Stimulated activated CD4-positive, alpha-beta T cell treated with anti-CD3 and anti-CD28 coated beads, Interleukin-2, amount 100 ng/mL, for 4 hours (primary cell): ENCODE measurements at regions not wholly inside any gene's neighbourhood (a gene's known extent, or its start where the extent isn't known, plus 50 kb on each side); places are given as distances from the start of the nearest gene placed in this dataset.

Source experiments
- DNase-seq: peaks from one replicate; pipeline ENCODE4 v3.0.0-alpha.2; 2020; ENCODE audit warnings: low read depth

DNA sequence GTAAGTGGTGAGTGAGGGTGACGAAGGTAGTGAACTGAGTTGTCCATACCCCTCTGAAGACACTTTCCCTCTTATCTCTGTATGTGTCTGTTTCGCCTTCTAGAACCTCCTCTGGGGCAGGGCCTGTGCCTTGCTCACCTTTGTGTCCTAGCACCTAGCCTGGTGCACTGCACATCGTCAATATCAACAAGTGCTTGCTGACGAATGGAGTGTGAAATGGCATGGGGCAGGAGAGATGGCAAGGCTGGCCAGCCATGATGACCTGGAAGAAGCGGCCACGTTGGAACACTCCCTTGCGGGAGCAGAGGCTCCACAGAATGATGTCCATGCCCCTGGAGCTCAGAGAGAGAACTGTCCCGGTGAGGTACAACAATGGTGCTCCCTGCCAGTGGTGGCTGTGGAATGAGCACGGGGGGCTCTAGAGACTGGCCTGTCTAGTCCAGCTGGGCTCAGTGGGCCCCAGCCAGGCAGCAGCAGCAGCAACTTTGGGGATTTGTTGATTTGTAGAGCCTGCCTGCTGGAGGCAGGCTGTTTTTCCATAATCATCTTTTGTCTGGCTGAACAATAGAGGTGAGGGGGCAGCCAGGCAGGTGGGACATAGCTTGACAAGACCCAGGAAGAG is 112.2 kb upstream of the PJA1 start:
- DNase-seq, result no peak

DNA sequence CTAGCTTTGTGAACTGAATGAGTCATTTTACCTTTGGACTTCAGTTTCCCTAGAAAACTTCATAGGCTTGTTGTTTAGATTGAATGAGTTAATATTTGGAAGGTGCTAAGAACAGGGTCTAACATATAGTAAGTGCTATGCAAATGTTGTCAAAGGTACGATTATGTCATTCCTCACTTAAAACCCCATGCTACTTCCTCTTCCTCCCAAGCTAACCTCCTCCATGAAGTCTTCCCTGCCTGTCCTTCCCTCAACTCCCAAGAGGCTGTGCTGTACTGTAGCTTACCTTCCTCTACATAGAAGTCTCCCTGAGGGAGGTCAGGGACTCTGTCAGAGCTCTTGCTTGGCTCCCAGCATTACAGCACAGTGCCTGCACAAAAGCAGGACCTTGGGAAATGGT is 103.4 kb upstream of the PJA1 start:
- DNase-seq, result no peak

DNA sequence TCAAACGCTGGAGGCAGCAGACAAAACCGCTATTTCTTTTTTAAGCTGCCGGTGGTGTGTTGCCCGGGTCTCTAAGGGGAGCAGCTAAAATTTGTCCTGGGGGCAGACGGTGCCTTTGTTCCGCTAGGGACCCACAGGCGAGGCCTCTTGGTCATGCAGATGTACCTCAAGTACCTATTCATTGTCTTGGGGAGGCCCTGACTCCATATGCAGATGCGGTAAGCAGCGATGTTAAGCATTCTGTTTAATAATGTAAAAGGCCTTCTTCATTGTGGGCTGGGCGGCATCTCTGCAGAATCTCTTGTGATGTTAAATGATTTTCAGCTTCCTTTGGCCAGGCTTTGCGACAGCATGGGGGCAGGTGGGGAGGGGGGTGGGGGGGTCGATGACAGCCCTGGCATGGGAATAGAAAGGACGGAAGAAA is 98.9 kb upstream of the PJA1 start:
- no peak for DNase-seq

DNA sequence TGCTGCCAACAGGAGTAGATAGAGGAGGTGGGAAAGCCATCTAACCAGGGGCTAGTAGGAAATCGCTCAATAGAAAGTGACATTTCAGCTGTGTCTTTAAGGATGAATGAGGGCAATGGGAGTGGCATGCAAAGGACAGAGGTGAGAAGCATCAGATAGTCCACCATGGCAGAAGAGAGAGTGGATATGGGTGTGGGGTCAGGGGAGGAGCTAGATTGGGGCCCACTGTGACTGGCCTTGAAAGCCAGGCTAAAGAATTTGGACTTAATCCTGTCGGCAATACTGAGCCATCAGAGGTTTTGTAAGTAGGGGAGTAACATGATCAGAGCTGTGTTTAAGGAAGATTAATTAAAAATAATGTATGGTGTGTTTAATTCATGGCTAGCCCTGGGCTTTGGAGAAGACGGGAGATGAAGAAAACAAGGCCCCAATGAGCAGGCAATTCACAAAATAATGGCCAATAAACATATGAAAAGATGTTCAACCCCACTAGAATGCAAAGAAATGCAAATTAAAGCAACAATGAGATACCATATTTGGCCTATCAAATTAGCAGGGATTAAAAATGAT is 98.1 kb upstream of the PJA1 start:
- no peak for DNase-seq

DNA sequence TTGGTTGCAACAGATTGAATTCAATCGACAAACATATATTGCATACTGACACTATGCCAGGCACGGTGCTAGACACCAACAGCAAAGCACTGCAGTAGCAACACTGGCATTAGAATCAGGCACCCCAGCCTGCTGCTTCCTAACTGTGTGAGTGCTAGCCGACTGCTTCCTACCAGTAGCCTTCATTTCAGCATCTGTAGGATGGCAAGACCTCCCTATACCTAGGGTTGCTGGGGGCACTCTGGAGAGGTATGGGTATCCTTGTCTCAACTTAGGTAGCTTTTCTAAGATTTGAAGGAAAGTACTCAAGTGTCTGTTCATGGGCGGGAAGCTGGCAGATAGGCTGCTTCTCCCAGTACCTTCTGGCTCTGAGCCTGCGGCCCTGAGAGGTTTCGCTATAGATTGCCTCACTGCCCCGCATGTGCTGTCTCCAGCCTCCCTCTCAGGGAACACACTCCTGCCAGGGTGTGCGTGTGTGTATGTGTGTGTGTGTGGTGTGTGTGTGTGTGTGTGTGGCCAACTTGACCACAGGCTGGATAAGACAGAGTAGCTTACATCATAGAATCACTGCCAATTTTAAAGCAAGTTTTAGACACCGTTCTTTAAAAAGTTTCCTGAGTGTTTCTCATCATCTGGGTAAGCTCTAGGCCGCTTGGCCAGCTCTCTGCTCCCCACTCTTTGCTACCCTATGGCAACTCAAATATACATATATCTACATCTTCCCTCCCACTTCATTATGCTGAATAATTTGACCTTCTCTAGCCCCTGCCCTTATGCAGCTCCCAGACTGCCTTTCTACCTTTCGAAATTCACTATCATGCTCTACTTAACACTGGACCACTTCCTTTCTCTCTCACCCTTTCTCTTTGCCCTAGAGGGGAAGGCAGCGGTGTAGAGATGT is 97.0 kb upstream of the PJA1 start:
- DNase-seq, result no peak

DNA sequence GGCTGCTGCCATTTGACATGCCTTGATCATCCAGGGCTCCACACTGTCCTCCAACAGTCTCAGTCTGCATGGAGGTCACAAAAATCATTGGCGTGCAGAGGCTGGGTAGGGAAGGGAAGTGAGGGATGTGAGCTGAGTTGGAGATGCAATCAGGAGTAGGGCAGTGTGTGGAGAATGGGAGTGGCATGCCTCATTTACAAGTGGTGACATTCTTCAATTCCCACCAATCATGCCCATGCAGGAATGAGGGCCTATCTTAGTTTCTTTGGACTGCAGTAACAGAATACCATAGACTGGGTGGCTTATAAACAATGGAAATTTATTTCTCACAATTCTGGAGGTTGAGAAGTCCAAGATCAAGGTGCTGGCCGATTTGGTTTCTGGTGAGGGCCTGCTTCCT is 94.9 kb upstream of the PJA1 start:
- DNase-seq, result no peak

DNA sequence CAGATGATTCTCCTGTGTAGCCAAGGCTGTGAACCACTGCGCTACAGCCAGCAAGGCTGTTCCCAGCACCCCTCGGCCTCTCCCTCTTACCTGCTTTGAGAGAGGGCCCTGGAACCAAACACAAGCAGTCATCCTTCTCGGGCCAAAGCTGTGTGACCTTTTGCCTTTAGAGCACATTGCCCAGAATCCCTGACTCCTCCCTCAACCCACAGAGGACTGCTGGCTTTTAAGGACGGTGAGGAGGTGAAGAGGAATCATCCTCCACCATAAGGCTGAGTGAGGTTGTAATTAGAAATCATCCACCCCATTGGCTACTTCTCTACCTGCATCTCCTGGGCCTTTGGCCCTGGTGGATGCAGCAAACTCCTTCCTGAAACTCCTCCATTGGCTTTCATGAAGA is 93.6 kb upstream of the PJA1 start:
- no peak for DNase-seq

DNA sequence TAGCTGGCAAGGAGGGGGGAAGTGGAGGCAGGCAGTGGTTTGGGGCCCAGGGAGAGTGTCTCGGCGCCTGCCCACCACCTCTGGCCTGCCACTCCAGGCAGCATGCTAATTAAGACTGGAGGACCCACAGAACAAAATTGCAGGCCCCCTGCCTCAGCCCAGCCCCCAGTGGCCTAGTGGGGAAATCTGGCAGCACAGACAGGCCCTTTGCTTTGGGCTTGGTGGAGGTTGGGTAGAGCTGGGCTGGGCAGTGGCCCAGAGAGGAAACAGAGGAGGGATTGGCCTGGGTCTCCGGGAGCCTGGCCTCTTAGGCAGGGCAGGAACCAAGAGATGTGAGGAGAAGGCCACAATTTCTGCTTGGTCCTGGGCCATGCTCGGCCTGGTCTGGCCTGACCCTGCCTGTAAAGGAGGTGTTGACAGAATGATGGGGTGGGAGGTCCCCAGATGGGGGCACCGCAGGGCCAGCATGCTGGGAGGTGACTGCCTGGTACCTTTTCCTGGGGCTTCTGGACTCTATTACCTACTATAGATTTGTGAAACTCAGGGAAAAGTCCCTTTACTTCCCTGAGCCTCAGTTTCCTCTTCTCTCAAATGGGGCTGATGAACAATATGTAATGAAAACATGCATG is 92.4 kb upstream of the PJA1 start:
- no peak for DNase-seq

DNA sequence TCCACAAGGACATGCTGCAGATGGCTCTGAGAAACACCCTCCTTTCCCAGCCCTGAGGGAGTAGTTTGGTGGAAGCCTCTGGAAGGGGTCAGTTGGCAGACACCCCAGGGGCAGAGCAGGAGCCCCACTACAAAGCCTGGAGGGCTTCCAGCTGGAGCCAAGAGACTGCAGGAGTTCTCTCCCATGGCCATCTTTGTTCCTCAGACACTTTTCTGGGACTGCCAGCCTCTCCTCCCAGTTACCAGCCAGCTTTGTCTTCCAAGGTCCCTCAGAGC is 91.0 kb upstream of the PJA1 start:
- no peak for DNase-seq

DNA sequence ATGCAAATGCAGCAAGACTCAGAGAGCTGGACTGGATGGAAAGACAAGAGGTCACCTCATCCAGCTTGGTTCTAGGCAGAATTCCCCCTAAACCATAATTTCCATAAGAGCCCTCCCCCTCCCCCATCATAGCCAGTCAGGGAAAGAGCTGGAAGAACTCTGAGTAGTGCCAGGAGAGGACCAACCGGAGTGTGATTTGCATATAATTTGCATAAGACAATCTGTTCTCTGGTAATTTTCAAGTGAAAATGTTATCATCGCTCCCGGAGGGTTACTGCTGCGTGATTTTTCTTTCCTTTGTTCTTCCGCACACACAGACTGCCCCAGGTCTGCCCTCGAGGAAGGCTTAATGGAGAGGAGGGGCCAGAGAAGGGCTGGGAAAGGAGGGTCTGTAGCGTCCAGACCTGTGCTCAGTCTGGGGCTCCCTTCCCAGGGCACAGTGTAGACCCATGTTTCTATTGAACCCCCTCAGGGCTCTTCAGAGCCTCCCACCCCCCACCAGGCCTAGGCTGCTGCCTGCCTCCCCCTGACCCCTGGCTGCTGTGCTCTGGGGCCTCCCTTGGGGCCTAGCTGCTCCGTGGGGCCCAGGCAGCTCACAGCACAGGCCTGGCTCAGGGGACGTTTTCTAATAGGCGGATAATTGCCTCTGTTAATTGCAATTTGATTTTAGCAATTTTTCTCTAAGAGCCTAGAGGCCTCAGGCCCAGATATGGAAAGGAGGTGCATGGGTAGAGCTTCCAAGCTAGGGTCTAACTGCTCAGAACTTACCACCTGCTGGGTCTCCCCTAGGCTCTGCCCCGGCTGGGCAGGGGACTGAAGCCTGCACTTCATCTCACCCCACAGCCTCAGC is 90.4 kb upstream of the PJA1 start:
- DNase-seq, result no peak

DNA sequence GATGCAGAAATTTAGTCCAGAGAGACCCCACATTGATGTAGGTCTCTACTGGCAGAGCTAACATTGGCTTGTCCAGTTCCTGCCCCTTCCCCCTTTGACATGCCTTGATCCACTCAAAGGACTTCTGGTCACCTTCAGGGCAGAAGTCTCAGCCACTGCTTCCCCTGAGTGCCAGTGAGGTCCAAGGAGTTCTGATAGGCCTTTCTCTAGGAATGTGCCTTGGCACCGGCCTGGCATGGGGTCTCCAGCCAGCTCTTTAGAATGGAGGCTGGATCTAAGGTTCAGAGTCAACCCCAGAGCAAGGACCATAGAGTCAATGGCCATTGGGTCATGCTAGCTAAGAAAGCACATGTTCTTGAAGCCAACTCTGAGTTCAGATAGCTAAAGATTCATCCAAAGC is 88.6 kb upstream of the PJA1 start:
- DNase-seq, result no peak

DNA sequence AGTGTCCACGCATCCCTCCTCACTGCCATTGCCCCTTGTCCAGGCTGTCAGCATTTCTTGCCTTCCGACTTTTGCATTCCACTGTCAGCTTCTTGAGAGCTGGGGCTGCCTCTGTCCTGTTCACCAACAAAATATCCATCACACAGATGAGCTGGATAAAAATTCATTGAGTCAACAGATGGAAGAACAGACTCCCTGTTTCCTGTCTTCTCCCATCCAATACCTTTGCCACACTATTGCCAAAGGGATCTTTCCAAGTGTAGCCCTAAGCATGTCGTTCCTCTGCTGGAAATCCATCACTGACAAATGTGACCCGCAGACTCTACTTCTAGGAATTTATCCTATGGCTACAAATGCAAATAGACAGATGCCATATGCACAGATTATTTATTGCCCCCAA is 78.0 kb upstream of the PJA1 start:
- no peak for DNase-seq

DNA sequence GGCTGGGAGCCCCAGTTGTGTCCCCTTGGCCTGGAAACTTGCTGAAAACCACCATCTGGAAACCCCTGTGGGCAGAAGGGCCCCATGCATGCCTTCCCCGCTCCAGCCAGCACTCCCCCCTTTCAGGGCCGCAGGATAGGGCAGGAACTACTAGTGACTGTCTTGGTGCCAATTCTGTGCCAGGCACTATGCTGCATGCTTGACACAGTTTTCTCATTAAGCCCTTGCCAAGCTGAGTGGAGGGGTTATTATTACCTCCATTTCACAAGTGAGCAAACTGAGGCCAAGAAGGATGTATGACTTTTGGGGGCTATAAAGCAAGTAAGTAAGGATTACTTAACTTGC is 73.6 kb upstream of the PJA1 start:
- DNase-seq, result no peak

DNA sequence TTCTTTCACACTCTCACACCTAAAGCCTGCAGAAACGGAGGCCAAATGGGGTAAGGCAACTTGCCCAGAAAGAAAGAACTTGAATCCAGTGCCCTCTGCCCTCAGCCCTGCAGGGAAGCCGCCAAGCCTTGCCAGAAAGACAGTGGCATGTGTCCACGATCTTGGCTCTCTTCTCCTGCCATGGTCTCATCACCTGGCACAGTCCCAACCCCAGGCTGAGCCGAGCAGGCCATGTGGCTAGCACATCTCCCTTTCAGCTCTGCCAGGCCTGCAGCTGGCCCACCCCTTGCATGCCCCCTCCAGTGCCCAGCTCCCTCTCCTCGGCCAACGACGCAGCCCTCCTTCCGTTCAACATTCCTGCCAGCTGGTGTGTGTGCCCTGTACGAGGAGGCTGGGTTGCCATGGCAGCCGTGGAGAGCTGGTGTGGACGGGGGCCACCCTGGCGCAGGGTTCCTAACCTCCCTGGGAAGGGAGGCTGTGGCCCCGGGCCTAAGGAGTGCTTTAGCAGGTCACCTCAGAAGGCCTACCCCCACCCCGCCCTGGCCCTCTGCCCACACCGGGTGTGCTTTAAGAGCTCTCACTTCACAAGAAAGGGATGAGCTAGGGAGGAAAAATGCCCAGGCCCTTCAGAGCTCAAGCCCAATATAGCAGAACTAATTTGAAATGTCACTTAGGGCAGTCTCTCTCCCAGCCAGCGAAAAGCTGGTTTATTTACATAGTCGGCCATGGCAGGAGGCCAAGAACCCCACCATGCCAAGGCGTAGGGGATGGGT is 73.0 kb upstream of the PJA1 start:
- DNase-seq, result no peak

DNA sequence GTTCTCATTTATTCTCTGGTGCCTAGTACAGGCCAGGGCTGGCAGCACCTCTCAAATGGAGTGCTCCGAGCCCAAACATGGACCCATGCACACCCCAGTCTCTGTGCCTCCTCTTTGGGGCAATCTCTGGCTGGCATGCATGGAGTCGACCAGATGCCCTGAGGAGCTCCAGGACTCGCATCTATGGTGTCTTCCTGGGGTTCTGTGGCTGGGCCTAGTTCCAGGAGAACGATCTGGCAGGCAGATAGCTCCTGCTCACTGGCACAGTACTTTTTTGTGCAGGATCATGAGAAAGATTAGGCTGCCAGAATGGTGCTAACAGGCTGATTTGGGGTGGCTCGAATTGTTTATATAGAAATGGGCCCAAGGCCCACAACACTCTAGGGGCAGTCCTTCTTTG is 72.0 kb upstream of the PJA1 start:
- no peak for DNase-seq

DNA sequence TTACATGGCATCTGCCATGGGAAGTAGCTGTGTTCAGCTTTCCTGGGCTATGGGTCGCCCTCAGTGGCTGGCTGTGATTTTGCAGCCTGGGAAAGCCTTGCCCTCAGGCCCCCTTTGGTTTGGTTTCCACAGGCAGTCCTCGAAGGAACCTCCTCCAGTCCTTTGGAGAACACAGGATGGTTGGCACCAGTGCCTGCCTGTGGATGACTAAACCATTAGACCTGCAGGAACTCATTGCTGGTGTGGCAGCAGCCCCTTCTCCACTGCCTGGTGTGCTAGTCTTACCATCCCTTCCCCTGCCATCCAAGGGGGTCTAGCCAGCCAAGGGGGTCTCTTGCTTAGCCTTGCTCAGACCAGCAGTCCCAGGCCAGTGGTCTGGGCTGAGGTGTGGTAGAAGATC is 71.4 kb upstream of the PJA1 start:
- no peak for DNase-seq

DNA sequence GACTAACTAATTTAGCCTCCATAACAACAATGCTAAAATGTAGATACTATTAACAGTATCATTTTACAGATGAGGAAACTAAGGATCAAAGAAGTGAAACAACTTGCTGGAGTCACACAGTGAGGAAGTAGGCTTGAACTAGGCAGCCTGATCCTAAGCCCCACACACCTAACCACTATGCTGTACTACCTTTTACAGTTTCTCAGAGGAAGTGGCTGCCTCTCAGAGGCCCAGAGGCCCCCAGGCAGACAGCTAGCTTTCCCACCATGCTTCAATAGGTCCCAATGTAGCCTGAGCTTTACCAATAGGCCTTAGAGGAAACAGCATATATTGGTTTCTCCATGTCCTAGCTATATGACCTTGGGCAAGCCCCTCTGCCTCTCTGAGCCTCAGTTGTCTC is 69.4 kb upstream of the PJA1 start:
- no peak for DNase-seq

DNA sequence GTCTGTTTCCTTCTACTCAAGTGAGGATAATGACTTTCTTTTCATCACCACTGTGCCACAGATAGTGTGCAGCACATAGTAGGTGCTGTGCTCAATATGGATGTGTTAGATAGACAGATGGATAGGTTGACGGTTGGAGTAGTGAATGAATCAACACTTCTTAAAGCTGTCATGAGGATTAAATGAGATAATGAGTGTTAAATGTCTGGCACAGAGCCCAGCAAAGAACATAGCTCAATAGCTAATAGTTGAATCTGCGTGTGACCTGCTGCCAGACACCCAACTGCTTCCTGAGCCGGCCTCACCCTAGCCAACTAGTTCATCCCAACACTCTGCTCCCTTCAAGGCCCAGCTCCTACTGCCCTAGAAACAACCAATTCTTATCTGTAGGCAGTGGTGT is 67.7 kb upstream of the PJA1 start:
- no peak for DNase-seq

DNA sequence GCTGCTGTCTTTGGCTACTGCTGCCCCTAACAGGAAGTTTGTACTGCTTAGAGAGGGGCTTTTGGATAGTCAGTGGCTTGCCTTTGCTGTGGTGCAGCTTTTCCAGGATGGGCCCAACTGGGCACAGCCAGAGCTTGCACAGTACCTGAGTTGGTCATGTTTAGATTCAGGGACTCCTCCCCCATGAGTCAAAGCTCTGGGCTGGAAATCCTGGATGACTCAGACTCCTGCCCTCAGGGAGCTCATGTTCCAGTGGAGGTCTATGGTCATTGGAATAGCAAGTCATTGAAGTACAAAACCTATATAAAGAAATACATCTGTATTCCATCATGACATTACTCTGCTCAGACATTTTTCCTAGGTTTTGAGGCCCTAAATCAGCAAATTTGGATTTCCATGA is 66.7 kb upstream of the PJA1 start:
- DNase-seq, result no peak

DNA sequence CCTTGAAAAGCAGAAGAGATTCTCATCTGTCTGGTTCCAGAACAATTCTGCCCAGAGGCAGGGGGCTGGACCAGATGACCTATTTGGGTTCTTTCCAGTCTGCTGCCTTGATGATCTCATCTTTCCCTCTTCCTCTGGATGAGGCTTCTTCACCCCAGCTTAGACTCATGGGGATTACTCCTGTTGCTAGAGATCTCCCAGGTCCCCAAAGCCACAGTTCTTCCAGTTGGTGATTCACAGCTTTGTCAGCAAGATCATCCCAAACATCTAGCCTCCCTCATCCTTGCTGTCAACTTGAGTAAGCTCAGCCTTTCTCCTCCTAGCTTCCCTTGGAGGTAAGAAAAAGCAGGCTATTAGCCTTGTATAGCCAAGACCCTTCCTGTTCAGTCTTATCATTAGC is 64.2 kb upstream of the PJA1 start:
- DNase-seq, result no peak

DNA sequence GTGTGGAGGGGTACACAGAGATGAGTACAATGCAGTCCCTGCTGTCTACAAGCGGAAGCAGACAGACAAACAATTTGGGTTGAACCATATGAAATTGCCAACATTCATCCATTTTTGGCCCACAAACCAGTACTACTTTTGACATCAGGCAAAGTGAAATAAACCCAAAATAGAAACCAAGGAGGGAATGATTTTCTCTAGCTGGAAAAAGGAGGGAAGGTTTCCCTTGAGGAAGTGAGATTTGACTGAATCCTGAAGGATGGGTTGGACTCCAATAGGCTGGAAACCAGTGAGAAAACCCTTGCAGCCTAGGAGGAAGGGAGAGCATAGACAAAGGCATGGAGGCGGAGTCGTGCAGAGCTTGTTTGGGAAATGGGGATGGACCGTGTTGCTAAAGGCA is 63.5 kb upstream of the PJA1 start:
- DNase-seq, result no peak
